SJCRH30 (cell line): ENCODE measurements at regions not wholly inside any gene's neighbourhood (a gene's known extent, or its start where the extent isn't known, plus 50 kb on each side); places are given as distances from the start of the nearest gene placed in this dataset.
"Not testable (repeated sequence)": the region's sequence is repeated elsewhere in the genome, so short reads cannot be mapped to it uniquely, and the experiment has no call there.

Experiments
- DNase-seq, 2 experiments: peaks; one replicate each; pipeline ENCODE4 v3.0.0-alpha.2; 2015 to 2020
- H3K27ac ChIP-seq: fragments of 250-450 bp; sonication (Bioruptor Pico); 2 replicates; pipeline ENCODE4 v1.5.1; 2020; ENCODE audit warnings: mild to moderate bottlenecking, moderate library complexity
- H3K27me3 ChIP-seq: fragments of 250-450 bp; sonication (Bioruptor Pico); 2 replicates; pipeline ENCODE4 v1.5.1; 2020; ENCODE audit warnings: mild to moderate bottlenecking, moderate library complexity
- H3K36me3 ChIP-seq: fragments of 250-450 bp; sonication (Bioruptor Pico); 2 replicates; pipeline ENCODE4 v1.5.1; 2020; ENCODE audit warnings: mild to moderate bottlenecking, moderate library complexity
- H3K4me1 ChIP-seq: fragments of 250-450 bp; sonication (Bioruptor Pico); 2 replicates; pipeline ENCODE4 v1.5.1; 2020; ENCODE audit warnings: mild to moderate bottlenecking, moderate library complexity
- H3K4me3 ChIP-seq: fragments of 250-450 bp; sonication (Bioruptor Pico); 2 replicates; pipeline ENCODE4 v1.5.1; 2020; ENCODE audit warnings: mild to moderate bottlenecking, moderate library complexity
- H3K9me3 ChIP-seq: fragments of 250-450 bp; sonication (Bioruptor Pico); replicated peaks from 2 replicates; pipeline ENCODE4 v1.5.1; 2020; ENCODE audit warnings: mild to moderate bottlenecking, moderate library complexity

- H3K36me3 ChIP-seq = no peaks in the 10 kb centered on the region
- DNase-seq = no peak
- no peaks in the 10 kb centered on the region for H3K9me3 ChIP-seq
- no peaks in the 10 kb centered on the region for H3K27me3 ChIP-seq
- H3K27ac ChIP-seq = no peak overlapping the region
- no peaks in the 10 kb centered on the region for H3K4me1 ChIP-seq
- no peak overlapping the region for H3K4me3 ChIP-seq
These were observed 102.9 kb downstream of the PSMG1 start for GRCh38 chr21:39080366-39080765.

DNA sequence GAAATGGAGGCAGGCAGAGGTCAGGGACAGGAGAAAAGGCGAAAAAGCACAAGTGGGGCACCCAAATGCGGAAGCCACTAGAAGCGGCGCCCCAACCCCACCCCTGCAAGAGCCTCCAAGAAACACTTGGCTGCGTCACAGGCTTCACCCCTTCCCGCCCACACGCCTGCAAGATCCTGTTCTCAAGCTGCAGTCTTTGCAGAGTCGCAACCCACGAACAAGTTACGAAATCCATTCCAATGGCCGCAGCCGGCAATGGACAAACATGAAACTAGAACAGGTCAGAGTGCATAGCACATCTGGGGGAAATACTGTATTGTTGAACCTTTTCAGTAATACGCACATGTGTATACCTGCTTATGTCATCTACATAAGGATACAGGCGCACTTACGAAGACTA, 103.6 kb downstream of the PSMG1 start:
- Histone ChIP-seq H3K36me3 (no peaks in the 10 kb centered on the region), H3K4me1 (no peaks in the 10 kb centered on the region), H3K27me3 (no peaks in the 10 kb centered on the region), H3K9me3 (no peaks in the 10 kb centered on the region), H3K27ac (no peak overlapping the region), H3K4me3 (no peak overlapping the region)
- no peak for DNase-seq

DNA sequence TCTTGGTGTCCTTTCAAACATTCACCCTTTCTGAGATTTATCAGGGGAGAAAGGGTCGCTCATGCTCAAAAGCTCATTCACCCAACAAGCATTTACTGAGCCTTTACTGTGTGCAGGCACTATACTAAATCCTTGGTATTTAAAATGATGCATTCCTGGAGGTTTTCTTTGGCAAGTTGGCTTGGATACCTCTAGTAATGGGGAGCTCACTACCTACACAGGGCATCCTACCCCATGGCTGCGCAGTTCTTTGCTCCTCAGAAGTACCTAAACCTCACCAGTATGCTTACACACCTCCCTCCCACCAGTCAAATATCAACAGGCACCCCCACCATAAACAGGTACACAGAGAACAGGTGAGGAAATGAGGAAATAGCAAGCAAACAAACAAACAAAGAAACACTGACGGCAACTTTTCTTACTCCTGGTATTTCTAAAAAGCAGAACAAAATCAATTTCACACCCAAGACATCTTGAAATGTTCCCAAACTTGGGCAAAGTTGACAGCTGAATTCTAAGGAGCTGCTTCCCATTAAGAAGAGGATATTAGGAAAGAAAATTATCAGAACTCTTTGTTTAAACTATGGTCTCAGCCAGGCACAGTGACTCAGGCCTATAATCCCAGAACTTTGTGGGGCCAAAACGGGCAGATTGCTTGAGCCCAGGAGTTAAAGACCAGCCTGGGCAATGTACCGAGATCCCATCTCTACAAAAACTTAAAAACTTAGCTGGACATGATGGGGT, 104.8 kb downstream of the PSMG1 start:
- Histone ChIP-seq H3K36me3 (no peaks in the 10 kb centered on the region), H3K9me3 (no peaks in the 10 kb centered on the region), H3K27ac (no peak overlapping the region), H3K4me3 (no peak overlapping the region), H3K27me3 (no peaks in the 10 kb centered on the region), H3K4me1 (no peaks in the 10 kb centered on the region)
- DNase-seq = no peak

GRCh38 chr21:39077876-39078275, 105.4 kb downstream of the PSMG1 start:
- Histone ChIP-seq H3K27ac (no peak overlapping the region), H3K36me3 (no peaks in the 10 kb centered on the region), H3K27me3 (no peaks in the 10 kb centered on the region), H3K4me3 (no peak overlapping the region), H3K9me3 (no peaks in the 10 kb centered on the region), H3K4me1 (no peaks in the 10 kb centered on the region)
- DNase-seq = no peak

DNA sequence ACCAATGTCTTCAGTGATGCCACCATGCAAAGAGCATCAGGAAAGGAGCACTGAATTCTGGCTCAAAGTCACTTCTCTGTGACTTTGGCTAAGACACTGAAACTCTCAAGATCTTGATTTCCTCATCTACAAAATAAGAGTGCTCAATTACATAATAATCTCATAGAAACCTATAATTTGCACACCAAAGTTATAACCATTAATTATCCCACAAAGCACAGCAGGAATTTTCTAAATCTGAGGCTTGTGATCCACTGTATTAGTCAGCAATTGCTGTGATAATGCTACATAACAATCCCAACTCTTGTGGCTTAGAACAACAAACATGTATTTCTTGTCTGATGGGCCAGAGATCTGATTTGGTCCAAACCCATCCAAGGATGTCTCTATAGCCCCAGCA, 108.7 kb downstream of the PSMG1 start:
- H3K4me3 ChIP-seq = no peak overlapping the region
- no peak overlapping the region for H3K27ac ChIP-seq
- no peak for DNase-seq

GRCh38 chr21:39073717-39074116, 109.5 kb downstream of the PSMG1 start:
- no peaks in the 10 kb centered on the region for H3K9me3 ChIP-seq
- no peak for DNase-seq
- no peaks in the 10 kb centered on the region for H3K27me3 ChIP-seq
- no peak overlapping the region for H3K27ac ChIP-seq
- no peaks in the 10 kb centered on the region for H3K36me3 ChIP-seq
- no peak overlapping the region for H3K4me3 ChIP-seq
- no peaks in the 10 kb centered on the region for H3K4me1 ChIP-seq

More for the DNA sequence above, 108.7 kb downstream of the PSMG1 start:
- Histone ChIP-seq H3K36me3 (no peaks in the 10 kb centered on the region), H3K27me3 (no peaks in the 10 kb centered on the region), H3K9me3 (no peaks in the 10 kb centered on the region), H3K4me1 (no peaks in the 10 kb centered on the region)

DNA sequence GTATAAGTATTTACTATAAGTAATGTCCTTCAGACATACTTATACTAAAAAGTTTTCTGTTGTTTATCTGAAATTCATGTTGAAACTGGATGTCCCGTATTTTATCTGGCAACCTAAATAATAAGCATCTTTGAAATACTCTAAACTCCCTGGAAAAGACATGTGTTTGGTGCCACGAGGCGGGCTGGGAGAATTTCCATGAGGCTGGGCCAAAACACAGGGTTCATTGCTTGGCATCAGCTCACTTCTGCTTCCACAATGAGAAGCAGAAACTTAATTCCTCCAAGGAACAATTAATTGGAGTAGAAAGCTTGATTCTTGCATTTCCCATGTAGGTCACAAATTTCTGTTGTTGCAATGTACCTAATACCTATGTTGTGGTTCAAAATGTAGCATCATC, 110.2 kb downstream of the PSMG1 start:
- H3K27ac ChIP-seq = no peak overlapping the region
- no peak overlapping the region for H3K4me3 ChIP-seq
- H3K27me3 ChIP-seq = no peaks in the 10 kb centered on the region
- no peaks in the 10 kb centered on the region for H3K9me3 ChIP-seq
- no peaks in the 10 kb centered on the region for H3K36me3 ChIP-seq
- H3K4me1 ChIP-seq = no peaks in the 10 kb centered on the region
- DNase-seq = no peak

DNA sequence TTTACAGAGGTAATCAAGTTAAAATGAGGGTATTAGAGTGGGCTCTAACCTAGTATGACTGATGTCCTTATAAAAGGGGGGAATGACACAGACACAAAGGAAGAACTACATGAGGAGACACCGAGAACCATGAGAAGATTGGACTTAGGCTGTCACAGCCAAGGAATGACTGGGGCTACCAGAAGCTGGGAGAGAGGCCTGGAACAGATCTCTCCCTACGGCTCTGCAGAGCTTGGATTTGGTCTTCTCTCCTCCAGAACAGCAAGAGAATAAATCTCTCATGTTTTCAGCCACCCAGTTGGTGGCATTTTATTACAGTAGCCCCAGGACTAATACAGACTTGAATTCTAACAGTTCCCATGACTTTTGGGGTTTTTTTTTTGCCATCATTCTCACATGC, 110.8 kb downstream of the PSMG1 start:
- H3K36me3 ChIP-seq = no peaks in the 10 kb centered on the region

DNA sequence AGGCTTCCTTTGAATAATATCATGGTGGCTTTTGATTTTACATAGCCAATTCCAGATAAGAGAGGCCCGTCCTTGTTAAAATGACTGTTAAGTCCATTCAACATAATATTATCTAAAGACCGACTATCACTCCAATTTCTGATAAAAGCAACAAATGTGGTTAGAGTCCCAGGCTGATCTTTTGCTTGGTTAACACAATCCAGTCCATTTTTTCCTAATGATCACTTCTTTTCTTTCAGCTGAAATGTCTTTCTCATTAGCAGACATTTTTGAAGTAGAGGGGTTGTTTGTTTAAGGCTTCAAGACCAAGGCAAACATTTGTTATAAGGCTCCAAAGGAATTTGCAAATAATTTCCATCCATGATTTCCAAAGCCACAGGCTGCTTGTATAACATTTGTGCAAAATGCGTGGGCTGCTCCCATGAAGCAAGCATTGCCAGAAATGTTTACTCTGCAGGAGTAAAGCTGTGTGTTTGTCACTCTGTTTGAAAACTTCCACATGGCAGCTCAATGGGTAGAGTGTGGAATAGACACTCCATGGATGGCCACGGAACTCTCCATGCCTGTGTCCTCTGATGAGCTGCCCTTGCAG, 111.5 kb downstream of the PSMG1 start:
- no peaks in the 10 kb centered on the region; the same call in 1 of the 2 replicates for H3K9me3 ChIP-seq
- H3K36me3 ChIP-seq = no peaks in the 10 kb centered on the region
- H3K4me3 ChIP-seq = no peak overlapping the region
- no peak overlapping the region for H3K27ac ChIP-seq
- H3K4me1 ChIP-seq = no peaks in the 10 kb centered on the region
- DNase-seq = no peak
- no peaks in the 10 kb centered on the region for H3K27me3 ChIP-seq

More for the DNA sequence above, 110.8 kb downstream of the PSMG1 start:
- DNase-seq = no peak
- Histone ChIP-seq H3K9me3 (no peaks in the 10 kb centered on the region), H3K27me3 (no peaks in the 10 kb centered on the region), H3K4me3 (no peak overlapping the region), H3K27ac (no peak overlapping the region), H3K4me1 (no peaks in the 10 kb centered on the region)

- H3K27ac ChIP-seq, H3K4me1 ChIP-seq, H3K27me3 ChIP-seq, H3K9me3 ChIP-seq, DNase-seq, H3K4me3 ChIP-seq, H3K36me3 ChIP-seq: not testable (repeated sequence)
These were observed 113.4 kb downstream of the PSMG1 start for GRCh38 chr21:39069856-39070255.

- Histone ChIP-seq H3K36me3 (no peaks in the 10 kb centered on the region), H3K4me3 (no peak overlapping the region), H3K27me3 (no peaks in the 10 kb centered on the region), H3K4me1 (no peaks in the 10 kb centered on the region), H3K27ac (no peak overlapping the region), H3K9me3 (no peaks in the 10 kb centered on the region; the same call in 1 of the 2 replicates)
- no peak for DNase-seq
These were observed 116.1 kb downstream of the PSMG1 start for GRCh38 chr21:39066829-39067780.

- no peak for DNase-seq
- no peaks in the 10 kb centered on the region for H3K36me3 ChIP-seq
- no peaks in the 10 kb centered on the region for H3K27me3 ChIP-seq
- no peak overlapping the region for H3K27ac ChIP-seq
- no peaks in the 10 kb centered on the region; the same call in 1 of the 2 replicates for H3K9me3 ChIP-seq
- no peaks in the 10 kb centered on the region for H3K4me1 ChIP-seq
- no peak overlapping the region for H3K4me3 ChIP-seq
These were observed 117.3 kb downstream of the PSMG1 start for GRCh38 chr21:39065917-39066316.

DNA sequence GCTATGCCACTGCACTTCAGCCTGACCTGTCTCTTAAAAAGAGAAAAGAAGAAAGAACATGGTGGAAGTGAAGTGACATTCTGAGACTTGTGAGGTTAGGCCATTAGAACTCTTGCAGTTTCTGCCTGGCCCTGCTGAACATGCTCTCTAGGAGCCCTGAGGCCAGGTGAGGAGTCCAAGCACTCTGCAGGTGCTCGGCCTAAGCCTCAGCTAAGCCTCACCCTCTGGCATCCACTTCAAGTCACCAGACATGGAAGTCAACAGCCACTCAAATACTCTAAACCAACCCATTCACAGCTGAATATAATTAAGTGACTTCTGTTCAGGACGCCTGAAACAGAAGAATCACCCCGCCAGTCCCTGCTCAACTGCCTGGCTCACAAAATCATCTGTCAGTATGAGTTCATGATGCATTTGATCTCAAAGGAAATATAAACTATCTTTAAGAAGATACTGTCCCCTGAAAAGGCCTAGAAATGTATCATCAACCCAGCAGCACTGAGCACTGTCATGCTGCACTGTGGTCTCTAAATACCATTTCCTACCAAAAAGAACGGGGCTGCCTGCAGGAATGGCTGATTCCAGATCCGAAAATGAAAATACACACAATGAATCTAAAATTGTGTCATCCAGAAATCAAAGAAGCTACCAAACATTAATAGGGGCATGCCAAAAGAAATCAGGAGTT, 118.8 kb downstream of the PSMG1 start:
- H3K27me3 ChIP-seq = peaks cover 5% of the 10 kb centered on the region; the same call in 1 of the 2 replicates

DNA sequence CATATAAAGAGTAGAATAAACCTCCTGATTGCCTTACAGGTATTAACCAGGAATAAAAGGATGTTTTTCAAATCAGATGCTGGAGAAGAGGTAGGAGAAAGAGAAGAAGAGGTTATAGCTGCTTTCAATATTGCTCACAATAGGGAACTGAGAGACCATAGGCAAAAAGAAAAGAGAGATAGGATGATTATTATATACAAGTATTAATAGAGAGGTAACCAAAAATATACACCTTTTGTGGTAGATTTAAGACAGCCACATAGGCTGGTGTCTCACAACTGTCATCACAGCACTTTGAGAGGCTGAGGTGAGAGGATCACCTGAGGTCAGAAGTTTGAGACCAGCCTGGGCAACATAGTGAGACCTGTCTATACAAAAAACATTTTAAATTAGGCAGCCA, 119.7 kb downstream of the PSMG1 start:
- H3K36me3 ChIP-seq = no peaks in the 10 kb centered on the region
- no peak for DNase-seq
- peaks cover 5% of the 10 kb centered on the region; the same call in 1 of the 2 replicates for H3K27me3 ChIP-seq
- H3K27ac ChIP-seq = no peak overlapping the region
- H3K4me1 ChIP-seq = no peaks in the 10 kb centered on the region
- no peak overlapping the region for H3K4me3 ChIP-seq
- no peaks in the 10 kb centered on the region; the same call in 1 of the 2 replicates for H3K9me3 ChIP-seq

More for the DNA sequence above, 118.8 kb downstream of the PSMG1 start:
- no peak overlapping the region for H3K27ac ChIP-seq
- no peak for DNase-seq
- H3K36me3 ChIP-seq = no peaks in the 10 kb centered on the region
- no peaks in the 10 kb centered on the region for H3K4me1 ChIP-seq
- no peaks in the 10 kb centered on the region; the same call in 1 of the 2 replicates for H3K9me3 ChIP-seq
- H3K4me3 ChIP-seq = no peak overlapping the region
